Nephron (organoid): ENCODE measurements at regions not wholly inside any gene's neighbourhood (a gene's known extent, or its start where the extent isn't known, plus 50 kb on each side); places are given as distances from the start of the nearest gene placed in this dataset.

ENCODE experiments used
- H3K27ac Mint-ChIP-seq, 3 experiments: 2 replicates each; pipeline ENCODE4 v1.8.0; 2020; ENCODE audit warnings: mixed read lengths in 3 of 3, mild to moderate bottlenecking in 2 of 3, moderate library complexity in 1 of 3
- H3K27me3 Mint-ChIP-seq: 2 replicates; pipeline ENCODE4 v1.8.0; 2021; ENCODE audit warnings: low read depth, mild to moderate bottlenecking, moderate library complexity, mixed read lengths
- H3K36me3 Mint-ChIP-seq: 2 replicates; pipeline ENCODE4 v1.8.0; 2020; ENCODE audit warnings: low read depth, mixed read lengths
- H3K4me1 Mint-ChIP-seq: 2 replicates; pipeline ENCODE4 v1.8.0; 2020; ENCODE audit warnings: mixed read lengths
- H3K4me3 Mint-ChIP-seq, 3 experiments: 2 replicates each; pipeline ENCODE4 v1.8.0; 2020; ENCODE audit warnings: mild to moderate bottlenecking in 3 of 3, mixed read lengths in 3 of 3, moderate library complexity in 2 of 3
- H3K9me3 Mint-ChIP-seq: 2 replicates; pipeline ENCODE4 v1.8.0; 2020; ENCODE audit warnings: mixed read lengths
- CTCF ChIP-seq, 3 experiments: fragments of 200-600 bp; sonication (generic); IDR thresholded peaks; one replicate each; pipeline ENCODE4 v1.5.0; 2021; ENCODE audit warnings: antibody characterized with exemption in 3 of 3; ENCODE audit not compliant: unreplicated experiment in 3 of 3

GRCh38 chr1:2885001-2885400 is 83.5 kb upstream of the TTC34 start:
- Mint-ChIP-seq H3K27ac (no peak overlapping the region), H3K9me3 (peaks cover 5% of the 10 kb centered on the region), H3K4me1 (no peaks in the 10 kb centered on the region), H3K36me3 (no peaks in the 10 kb centered on the region), H3K4me3 (no peak overlapping the region), H3K27me3 (peaks cover 28% of the 10 kb centered on the region)
- no peak for TF ChIP-seq CTCF (IDR thresholded peaks at IDR 0.05; ENCODE audit: unreplicated experiment in 3 of 3)

DNA sequence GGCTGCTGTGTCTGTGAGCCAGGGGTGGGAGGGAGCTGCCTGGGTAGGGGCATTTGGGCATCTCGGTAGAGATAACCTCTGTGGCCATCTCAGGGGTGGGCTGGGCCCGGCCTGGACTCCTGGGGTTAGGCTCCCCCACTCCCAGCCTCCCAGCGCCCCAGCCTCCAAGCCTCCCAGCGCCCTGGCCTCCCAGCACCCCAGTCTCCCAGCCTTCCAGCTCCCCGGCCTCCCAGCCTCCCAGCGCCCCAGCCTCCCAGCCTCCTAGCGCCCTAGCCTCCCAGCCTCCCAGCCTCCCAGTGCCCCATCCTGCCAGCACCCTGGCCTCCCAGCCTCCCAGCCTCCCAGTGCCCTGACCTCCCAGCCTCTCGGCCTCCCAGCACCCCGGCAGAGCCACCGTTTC is 85.1 kb upstream of the TTC34 start:
- Mint-ChIP-seq H3K9me3 (peaks cover 5% of the 10 kb centered on the region), H3K4me1 (no peaks in the 10 kb centered on the region), H3K27ac (no peak overlapping the region), H3K27me3 (peaks cover 30% of the 10 kb centered on the region), H3K36me3 (no peaks in the 10 kb centered on the region), H3K4me3 (no peak overlapping the region)
- no peak for TF ChIP-seq CTCF (IDR thresholded peaks at IDR 0.05; ENCODE audit: unreplicated experiment in 3 of 3)

DNA sequence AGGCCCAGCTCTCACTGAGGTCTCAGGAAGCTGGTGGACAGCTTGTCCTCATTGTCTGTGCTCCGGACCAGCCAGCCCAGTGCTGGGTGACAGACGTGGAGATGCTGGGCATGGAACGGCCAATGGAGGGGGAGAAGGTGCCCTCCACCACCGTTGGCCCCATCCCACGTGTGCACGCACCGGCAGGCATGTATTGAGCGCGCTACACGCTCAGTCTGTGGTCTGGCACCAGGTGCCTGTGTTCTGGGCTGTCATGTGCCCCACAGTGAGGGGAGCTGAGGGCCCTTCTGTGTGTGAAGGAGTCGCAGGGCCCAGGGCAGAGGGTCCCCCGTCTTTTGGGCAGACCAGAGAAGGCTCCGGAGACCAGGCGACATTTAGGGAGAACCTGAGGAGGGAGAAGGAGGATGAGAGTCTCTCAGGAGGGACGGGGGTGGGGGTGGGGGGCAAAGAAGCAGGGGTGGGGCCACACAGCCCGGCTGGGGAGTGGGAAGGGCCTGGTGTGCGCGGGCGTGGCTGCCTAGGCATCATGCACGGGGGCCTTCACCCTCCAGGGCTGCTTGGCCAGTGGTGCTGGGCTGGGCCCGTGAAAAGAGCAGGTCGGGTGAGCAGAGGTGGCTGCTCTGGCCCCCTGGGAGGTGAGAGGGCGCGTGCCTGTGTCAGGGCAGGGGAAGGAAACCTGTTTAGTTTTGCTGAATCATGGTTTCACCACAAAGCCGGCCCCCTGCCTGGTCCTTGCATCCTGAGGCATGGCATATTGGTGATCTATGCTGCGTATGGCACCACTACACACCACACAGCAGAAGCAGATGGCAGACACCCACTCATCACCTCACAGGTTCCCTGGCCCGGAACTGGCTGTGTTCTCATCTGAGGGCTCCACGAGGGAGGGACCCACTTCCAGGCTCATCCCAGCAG is 86.7 kb upstream of the TTC34 start:
- Mint-ChIP-seq H3K4me3 (no peak overlapping the region), H3K27ac (no peak overlapping the region), H3K27me3 (peaks cover 34% of the 10 kb centered on the region), H3K9me3 (peaks cover 5% of the 10 kb centered on the region), H3K4me1 (no peaks in the 10 kb centered on the region), H3K36me3 (no peaks in the 10 kb centered on the region)
- no peak for TF ChIP-seq CTCF (IDR thresholded peaks at IDR 0.05; ENCODE audit: unreplicated experiment in 3 of 3)

DNA sequence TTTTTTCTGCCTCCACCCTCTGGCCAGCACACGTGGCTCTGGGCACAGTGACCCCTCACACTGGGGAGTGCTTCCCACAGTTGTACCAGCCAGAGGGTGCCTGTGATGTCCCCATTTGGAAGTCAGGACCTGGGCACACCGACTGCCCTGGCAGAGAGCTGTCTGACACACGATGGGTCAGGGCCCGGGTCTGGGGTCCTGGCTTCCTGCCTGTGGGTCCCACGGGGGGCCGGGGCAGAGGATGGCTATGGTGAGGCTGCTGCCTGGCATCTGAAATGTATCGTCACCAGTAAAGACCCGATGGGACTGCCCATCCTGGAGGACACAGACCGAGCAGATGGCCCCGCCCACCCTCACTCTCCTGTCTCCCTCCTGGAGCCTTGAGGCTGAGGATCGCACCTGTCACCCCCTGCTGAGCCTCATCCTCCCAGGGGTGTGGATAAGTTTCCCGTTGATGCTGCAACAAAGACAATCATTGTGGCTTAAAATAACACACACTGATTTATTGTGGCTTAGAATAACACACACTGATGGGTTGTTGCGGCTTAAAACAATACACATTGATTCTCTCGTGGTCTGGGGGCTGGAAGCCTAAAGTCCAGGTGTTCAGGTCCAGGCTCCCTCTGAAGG is 88.8 kb upstream of the TTC34 start:
- no peaks in the 10 kb centered on the region for H3K4me1 Mint-ChIP-seq
- no peak for TF ChIP-seq CTCF (IDR thresholded peaks at IDR 0.05; ENCODE audit: unreplicated experiment in 3 of 3)
- no peak overlapping the region for H3K27ac Mint-ChIP-seq
- peaks cover 5% of the 10 kb centered on the region for H3K9me3 Mint-ChIP-seq
- H3K27me3 Mint-ChIP-seq = peaks cover 34% of the 10 kb centered on the region
- H3K4me3 Mint-ChIP-seq = no peak overlapping the region
- H3K36me3 Mint-ChIP-seq = no peaks in the 10 kb centered on the region

DNA sequence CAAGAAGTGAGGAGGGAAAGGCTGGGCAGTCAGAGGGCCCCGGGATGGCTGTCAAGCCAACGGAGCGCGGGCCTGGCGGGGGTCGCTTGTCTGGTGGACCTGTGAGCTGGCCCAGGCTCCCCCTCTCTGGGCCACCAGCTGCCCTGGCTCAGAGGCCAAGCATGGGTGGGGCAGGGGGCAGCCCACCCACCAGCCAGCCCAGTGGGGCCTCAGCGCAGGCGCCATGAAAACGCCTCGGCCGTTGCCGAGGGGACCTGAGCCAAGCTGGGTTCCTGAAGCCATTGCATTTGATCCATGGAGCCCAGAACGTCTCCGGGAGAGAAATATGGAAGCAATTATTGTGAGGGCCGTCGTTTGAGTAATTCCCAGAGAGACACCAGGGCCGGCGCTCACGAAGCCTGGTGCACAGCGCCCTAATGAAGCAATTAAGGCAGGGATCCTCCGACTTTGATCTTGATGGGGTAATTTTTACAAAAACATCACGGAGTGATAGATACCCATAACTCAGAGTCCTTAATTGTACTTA is 90.5 kb upstream of the TTC34 start:
- Mint-ChIP-seq H3K9me3 (peaks cover 6% of the 10 kb centered on the region), H3K36me3 (no peaks in the 10 kb centered on the region), H3K4me3 (no peak overlapping the region), H3K4me1 (no peaks in the 10 kb centered on the region), H3K27me3 (peaks cover 27% of the 10 kb centered on the region), H3K27ac (no peak overlapping the region)
- TF ChIP-seq CTCF (IDR thresholded peaks at IDR 0.05; ENCODE audit: unreplicated experiment in 3 of 3) = no peak
